WTC11 (cell line): ENCODE measurements at regions not wholly inside any gene's neighbourhood (a gene's known extent, or its start where the extent isn't known, plus 50 kb on each side); places are given as distances from the start of the nearest gene placed in this dataset.

Source experiments
- ATAC-seq: fragments of 200-7000 bp; cut with Tn5 transposase; 2 replicates; pipeline ENCODE4 v1.10.0; 2021; ENCODE audit warnings: mild to moderate bottlenecking, moderate library complexity
- CTCF ChIA-PET: fragments of 300-600 bp; sonication (Branson Sonifier 250); formaldehyde crosslinking; loops from one replicate; lab custom pipeline; 2021; ENCODE audit warnings: antibody characterized with exemption; lab: Charles Lee
- POLR2A ChIA-PET: fragments of 350-600 bp; sonication (Branson Sonifier 250); formaldehyde crosslinking; loops from one replicate; lab custom pipeline; 2021; ENCODE audit warnings: antibody characterized with exemption; lab: Charles Lee
- DNase-seq: peaks from one replicate; pipeline ENCODE4 v3.0.0; 2021; ENCODE audit warnings: low spot score
- H3K27ac Mint-ChIP-seq: 2 replicates; pipeline ENCODE4 v1.8.0; 2021; ENCODE audit warnings: mixed read lengths
- H3K27me3 Mint-ChIP-seq: 2 replicates; pipeline ENCODE4 v1.8.0; 2021; ENCODE audit warnings: low read depth, mild to moderate bottlenecking, moderate library complexity, mixed read lengths
- H3K36me3 Mint-ChIP-seq: 2 replicates; pipeline ENCODE4 v1.8.0; 2021; ENCODE audit warnings: mixed read lengths
- H3K4me1 Mint-ChIP-seq: 2 replicates; pipeline ENCODE4 v1.8.0; 2022; ENCODE audit warnings: mixed read lengths
- H3K4me3 Mint-ChIP-seq: 2 replicates; pipeline ENCODE4 v1.8.0; 2021; ENCODE audit warnings: mild to moderate bottlenecking, moderate library complexity, mixed read lengths
- H3K9me3 Mint-ChIP-seq: 2 replicates; pipeline ENCODE4 v1.8.0; 2021; ENCODE audit warnings: mixed read lengths
- CBFB ChIP-seq: sonication (generic); formaldehyde crosslinking; IDR thresholded peaks from 2 replicates; pipeline ENCODE4 v1.8.1; 2022; ENCODE audit warnings: mild to moderate bottlenecking, low read depth, missing genetic modification reagents
- CREB1 ChIP-seq: sonication (generic); formaldehyde crosslinking; IDR thresholded peaks from 2 replicates; pipeline ENCODE4 v1.8.0; 2023; ENCODE audit warnings: mild to moderate bottlenecking, missing genetic modification reagents
- ELF4 ChIP-seq: sonication (generic); formaldehyde crosslinking; IDR thresholded peaks from 2 replicates; pipeline ENCODE4 v1.8.1; 2022; ENCODE audit warnings: low read depth, mild to moderate bottlenecking, moderate library complexity, missing genetic modification reagents
- EMX1 ChIP-seq: fragments of 250-450 bp; sonication (Bioruptor Pico); IDR thresholded peaks from 2 replicates; pipeline ENCODE4 v1.8.0; 2021; ENCODE audit warnings: mild to moderate bottlenecking
- RORB ChIP-seq: fragments of 250-450 bp; sonication (Bioruptor Pico); IDR thresholded peaks from 2 replicates; pipeline ENCODE4 v1.9.0; 2021; ENCODE audit warnings: mild to moderate bottlenecking
- ZMAT4 ChIP-seq: fragments of 250-450 bp; sonication (Bioruptor Pico); IDR thresholded peaks from 2 replicates; pipeline ENCODE4 v1.9.0; 2021; ENCODE audit warnings: mild to moderate bottlenecking
- ZNF232 ChIP-seq: sonication (generic); formaldehyde crosslinking; IDR thresholded peaks from 2 replicates; pipeline ENCODE4 v1.8.0; 2022; ENCODE audit warnings: mild to moderate bottlenecking, missing genetic modification reagents
- ZNF416 ChIP-seq: fragments of 250-450 bp; sonication (Bioruptor Pico); IDR thresholded peaks from 2 replicates; pipeline ENCODE4 v1.9.0; 2021; ENCODE audit warnings: mild to moderate bottlenecking, inconsistent platforms
- ZNF512 ChIP-seq: sonication (generic); formaldehyde crosslinking; IDR thresholded peaks from 2 replicates; pipeline ENCODE4 v1.8.1; 2022; ENCODE audit warnings: missing genetic modification reagents, borderline replicate concordance
- ZNF671 ChIP-seq: fragments of 250-450 bp; sonication (Bioruptor Pico); IDR thresholded peaks from 2 replicates; pipeline ENCODE4 v1.8.0; 2021; ENCODE audit warnings: mild to moderate bottlenecking
- TF ChIP-seq, protein P1 (sequence below): sonication (generic); formaldehyde crosslinking; IDR thresholded peaks from 2 replicates; pipeline ENCODE4 v1.8.0; 2023; ENCODE audit warnings: missing genetic modification reagents, mild to moderate bottlenecking, borderline replicate concordance
- TF ChIP-seq, protein P2 (sequence below): fragments of 250-450 bp; sonication (Bioruptor Pico); IDR thresholded peaks from 2 replicates; pipeline ENCODE4 v1.9.0; 2021; ENCODE audit warnings: mild to moderate bottlenecking, borderline replicate concordance
- TF ChIP-seq, protein P3 (sequence below): sonication (generic); formaldehyde crosslinking; IDR thresholded peaks from 2 replicates; pipeline ENCODE4 v1.8.1; 2023; ENCODE audit warnings: mild to moderate bottlenecking, missing genetic modification reagents, moderate library complexity
- TF ChIP-seq, protein P4 (sequence below): fragments of 250-450 bp; sonication (Bioruptor Pico); IDR thresholded peaks from 2 replicates; pipeline ENCODE4 v1.8.0; 2021; ENCODE audit warnings: mild to moderate bottlenecking
- TF ChIP-seq, protein P5 (sequence below): sonication (generic); formaldehyde crosslinking; IDR thresholded peaks from 2 replicates; pipeline ENCODE4 v1.8.1; 2022; ENCODE audit warnings: mild to moderate bottlenecking, moderate library complexity, missing genetic modification reagents

DNA sequence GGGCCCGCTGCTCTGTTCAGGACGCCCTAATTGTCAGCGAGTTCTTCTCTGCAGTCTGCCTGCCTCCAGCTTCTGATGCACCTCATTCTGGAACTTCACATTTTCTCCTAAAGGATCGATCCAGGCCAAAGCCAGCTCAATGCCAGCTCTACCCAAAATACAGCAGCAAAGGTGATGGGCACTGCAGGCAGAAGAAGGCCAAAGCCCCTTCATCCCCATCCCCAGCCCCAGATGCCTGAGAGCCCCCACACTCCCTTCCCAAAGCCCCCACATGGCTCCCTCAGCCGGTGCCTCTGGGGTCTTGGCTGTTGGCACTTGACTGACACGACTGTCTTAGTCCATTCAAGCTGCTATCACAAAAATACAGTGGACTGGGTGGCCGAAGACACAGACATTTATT lies 410.3 kb downstream of the BRD1 start (continued):
- TF ChIP-seq ZMAT4 (CRISPR knock-in tag) (no peak), RORB (CRISPR knock-in tag) (no peak)
- TF ChIP-seq, protein P1, sequence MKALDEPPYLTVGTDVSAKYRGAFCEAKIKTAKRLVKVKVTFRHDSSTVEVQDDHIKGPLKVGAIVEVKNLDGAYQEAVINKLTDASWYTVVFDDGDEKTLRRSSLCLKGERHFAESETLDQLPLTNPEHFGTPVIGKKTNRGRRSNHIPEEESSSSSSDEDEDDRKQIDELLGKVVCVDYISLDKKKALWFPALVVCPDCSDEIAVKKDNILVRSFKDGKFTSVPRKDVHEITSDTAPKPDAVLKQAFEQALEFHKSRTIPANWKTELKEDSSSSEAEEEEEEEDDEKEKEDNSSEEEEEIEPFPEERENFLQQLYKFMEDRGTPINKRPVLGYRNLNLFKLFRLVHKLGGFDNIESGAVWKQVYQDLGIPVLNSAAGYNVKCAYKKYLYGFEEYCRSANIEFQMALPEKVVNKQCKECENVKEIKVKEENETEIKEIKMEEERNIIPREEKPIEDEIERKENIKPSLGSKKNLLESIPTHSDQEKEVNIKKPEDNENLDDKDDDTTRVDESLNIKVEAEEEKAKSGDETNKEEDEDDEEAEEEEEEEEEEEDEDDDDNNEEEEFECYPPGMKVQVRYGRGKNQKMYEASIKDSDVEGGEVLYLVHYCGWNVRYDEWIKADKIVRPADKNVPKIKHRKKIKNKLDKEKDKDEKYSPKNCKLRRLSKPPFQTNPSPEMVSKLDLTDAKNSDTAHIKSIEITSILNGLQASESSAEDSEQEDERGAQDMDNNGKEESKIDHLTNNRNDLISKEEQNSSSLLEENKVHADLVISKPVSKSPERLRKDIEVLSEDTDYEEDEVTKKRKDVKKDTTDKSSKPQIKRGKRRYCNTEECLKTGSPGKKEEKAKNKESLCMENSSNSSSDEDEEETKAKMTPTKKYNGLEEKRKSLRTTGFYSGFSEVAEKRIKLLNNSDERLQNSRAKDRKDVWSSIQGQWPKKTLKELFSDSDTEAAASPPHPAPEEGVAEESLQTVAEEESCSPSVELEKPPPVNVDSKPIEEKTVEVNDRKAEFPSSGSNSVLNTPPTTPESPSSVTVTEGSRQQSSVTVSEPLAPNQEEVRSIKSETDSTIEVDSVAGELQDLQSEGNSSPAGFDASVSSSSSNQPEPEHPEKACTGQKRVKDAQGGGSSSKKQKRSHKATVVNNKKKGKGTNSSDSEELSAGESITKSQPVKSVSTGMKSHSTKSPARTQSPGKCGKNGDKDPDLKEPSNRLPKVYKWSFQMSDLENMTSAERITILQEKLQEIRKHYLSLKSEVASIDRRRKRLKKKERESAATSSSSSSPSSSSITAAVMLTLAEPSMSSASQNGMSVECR (CRISPR knock-in tag): no peak

- H3K4me3 Mint-ChIP-seq: no peak overlapping the region
- H3K27ac Mint-ChIP-seq: no peak overlapping the region
- H3K36me3 Mint-ChIP-seq: no peaks in the 10 kb centered on the region
- no peaks in the 10 kb centered on the region for H3K9me3 Mint-ChIP-seq
- peaks cover 16% of the 10 kb centered on the region for H3K4me1 Mint-ChIP-seq
- peaks cover 2% of the 10 kb centered on the region; the same call in 1 of the 2 replicates for H3K27me3 Mint-ChIP-seq
- POLR2A ChIA-PET: interaction anchor here (0.6 to 1.4 kb wide), 2 partner anchors 14 to 156 kb away, joined by 3 read pairs; no protein-coding TSS in a partner anchor
- CTCF ChIA-PET: interaction anchor here (0.7 to 2.4 kb wide), 3 partner anchors 19 to 369 kb away, joined by 3 to 6 read pairs (median 4); no protein-coding TSS in a partner anchor
- ATAC-seq: no peak
- no peak for DNase-seq
- no peak for TF ChIP-seq ELF4 (CRISPR knock-in tag)
- no peak for TF ChIP-seq ZNF416 (CRISPR knock-in tag)
- no peak for TF ChIP-seq ZNF232
- TF ChIP-seq, protein P2, sequence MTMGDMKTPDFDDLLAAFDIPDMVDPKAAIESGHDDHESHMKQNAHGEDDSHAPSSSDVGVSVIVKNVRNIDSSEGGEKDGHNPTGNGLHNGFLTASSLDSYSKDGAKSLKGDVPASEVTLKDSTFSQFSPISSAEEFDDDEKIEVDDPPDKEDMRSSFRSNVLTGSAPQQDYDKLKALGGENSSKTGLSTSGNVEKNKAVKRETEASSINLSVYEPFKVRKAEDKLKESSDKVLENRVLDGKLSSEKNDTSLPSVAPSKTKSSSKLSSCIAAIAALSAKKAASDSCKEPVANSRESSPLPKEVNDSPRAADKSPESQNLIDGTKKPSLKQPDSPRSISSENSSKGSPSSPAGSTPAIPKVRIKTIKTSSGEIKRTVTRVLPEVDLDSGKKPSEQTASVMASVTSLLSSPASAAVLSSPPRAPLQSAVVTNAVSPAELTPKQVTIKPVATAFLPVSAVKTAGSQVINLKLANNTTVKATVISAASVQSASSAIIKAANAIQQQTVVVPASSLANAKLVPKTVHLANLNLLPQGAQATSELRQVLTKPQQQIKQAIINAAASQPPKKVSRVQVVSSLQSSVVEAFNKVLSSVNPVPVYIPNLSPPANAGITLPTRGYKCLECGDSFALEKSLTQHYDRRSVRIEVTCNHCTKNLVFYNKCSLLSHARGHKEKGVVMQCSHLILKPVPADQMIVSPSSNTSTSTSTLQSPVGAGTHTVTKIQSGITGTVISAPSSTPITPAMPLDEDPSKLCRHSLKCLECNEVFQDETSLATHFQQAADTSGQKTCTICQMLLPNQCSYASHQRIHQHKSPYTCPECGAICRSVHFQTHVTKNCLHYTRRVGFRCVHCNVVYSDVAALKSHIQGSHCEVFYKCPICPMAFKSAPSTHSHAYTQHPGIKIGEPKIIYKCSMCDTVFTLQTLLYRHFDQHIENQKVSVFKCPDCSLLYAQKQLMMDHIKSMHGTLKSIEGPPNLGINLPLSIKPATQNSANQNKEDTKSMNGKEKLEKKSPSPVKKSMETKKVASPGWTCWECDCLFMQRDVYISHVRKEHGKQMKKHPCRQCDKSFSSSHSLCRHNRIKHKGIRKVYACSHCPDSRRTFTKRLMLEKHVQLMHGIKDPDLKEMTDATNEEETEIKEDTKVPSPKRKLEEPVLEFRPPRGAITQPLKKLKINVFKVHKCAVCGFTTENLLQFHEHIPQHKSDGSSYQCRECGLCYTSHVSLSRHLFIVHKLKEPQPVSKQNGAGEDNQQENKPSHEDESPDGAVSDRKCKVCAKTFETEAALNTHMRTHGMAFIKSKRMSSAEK (CRISPR knock-in tag): no peak
- TF ChIP-seq CBFB (CRISPR knock-in tag): no peak
- TF ChIP-seq, protein P3, sequence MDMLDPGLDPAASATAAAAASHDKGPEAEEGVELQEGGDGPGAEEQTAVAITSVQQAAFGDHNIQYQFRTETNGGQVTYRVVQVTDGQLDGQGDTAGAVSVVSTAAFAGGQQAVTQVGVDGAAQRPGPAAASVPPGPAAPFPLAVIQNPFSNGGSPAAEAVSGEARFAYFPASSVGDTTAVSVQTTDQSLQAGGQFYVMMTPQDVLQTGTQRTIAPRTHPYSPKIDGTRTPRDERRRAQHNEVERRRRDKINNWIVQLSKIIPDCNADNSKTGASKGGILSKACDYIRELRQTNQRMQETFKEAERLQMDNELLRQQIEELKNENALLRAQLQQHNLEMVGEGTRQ: no peak
- no peak for TF ChIP-seq ZNF512 (CRISPR knock-in tag)
- no peak for TF ChIP-seq ZNF671 (CRISPR knock-in tag)
- TF ChIP-seq EMX1: no peak
- no peak for TF ChIP-seq CREB1 (CRISPR knock-in tag)
- TF ChIP-seq, protein P4, sequence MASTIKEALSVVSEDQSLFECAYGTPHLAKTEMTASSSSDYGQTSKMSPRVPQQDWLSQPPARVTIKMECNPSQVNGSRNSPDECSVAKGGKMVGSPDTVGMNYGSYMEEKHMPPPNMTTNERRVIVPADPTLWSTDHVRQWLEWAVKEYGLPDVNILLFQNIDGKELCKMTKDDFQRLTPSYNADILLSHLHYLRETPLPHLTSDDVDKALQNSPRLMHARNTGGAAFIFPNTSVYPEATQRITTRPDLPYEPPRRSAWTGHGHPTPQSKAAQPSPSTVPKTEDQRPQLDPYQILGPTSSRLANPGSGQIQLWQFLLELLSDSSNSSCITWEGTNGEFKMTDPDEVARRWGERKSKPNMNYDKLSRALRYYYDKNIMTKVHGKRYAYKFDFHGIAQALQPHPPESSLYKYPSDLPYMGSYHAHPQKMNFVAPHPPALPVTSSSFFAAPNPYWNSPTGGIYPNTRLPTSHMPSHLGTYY: no peak
- TF ChIP-seq, protein P1 (CRISPR knock-in tag): no peak
- TF ChIP-seq, protein P5, sequence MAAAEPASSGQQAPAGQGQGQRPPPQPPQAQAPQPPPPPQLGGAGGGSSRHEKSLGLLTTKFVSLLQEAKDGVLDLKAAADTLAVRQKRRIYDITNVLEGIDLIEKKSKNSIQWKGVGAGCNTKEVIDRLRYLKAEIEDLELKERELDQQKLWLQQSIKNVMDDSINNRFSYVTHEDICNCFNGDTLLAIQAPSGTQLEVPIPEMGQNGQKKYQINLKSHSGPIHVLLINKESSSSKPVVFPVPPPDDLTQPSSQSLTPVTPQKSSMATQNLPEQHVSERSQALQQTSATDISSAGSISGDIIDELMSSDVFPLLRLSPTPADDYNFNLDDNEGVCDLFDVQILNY (CRISPR knock-in tag): no peak
Measured at GRCh38 chr22:49415151-49415951, 412.3 kb downstream of the BRD1 start.
